HG02610 (cell line): ENCODE measurements at regions not wholly inside any gene's neighbourhood (a gene's known extent, or its start where the extent isn't known, plus 50 kb on each side); places are given as distances from the start of the nearest gene placed in this dataset.
A peak's percentile ranks its signal among the peaks of the same experiment; 100 is the strongest.
"Not testable (repeated sequence)": the region's sequence is repeated elsewhere in the genome, so short reads cannot be mapped to it uniquely, and the experiment has no call there.

ENCODE experiments used
- ATAC-seq: cut with Tn5 transposase; IDR thresholded peaks from one replicate; pipeline ENCODE4 v1.9.1; 2021; ENCODE audit warnings: mild to moderate bottlenecking, moderate library complexity; ENCODE audit not compliant: unreplicated experiment

GRCh38 chr4:156553659-156554058, 417.9 kb downstream of the PDGFC start:
- ATAC-seq: no peak

DNA sequence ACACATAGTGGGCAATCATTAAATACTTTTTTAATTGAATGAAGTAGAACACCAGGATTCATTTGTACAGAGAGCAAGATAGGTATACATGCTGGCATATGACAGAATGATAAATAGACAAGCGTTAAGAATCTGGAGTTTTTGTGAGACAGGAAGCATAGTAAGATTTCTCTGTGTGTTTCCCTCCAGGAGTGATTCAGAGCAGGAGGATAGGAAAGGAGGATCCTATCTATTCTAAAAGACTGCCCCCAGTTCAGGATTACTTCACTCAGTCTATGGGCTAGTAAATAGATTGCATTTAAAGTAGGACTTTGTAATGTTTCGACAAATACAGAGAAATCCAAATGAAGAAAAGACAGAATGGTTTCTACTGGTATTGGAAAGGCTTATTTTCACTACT, 423.7 kb downstream of the PDGFC start:
- no peak for ATAC-seq

- ATAC-seq: no peak
Observed at GRCh38 chr4:156547439-156547838, 424.2 kb downstream of the PDGFC start.

- ATAC-seq: no peak
Observed at GRCh38 chr4:156545003-156545785, 426.4 kb downstream of the PDGFC start.

- no peak for ATAC-seq
Observed at GRCh38 chr4:156539376-156539775, 432.2 kb downstream of the PDGFC start.

DNA sequence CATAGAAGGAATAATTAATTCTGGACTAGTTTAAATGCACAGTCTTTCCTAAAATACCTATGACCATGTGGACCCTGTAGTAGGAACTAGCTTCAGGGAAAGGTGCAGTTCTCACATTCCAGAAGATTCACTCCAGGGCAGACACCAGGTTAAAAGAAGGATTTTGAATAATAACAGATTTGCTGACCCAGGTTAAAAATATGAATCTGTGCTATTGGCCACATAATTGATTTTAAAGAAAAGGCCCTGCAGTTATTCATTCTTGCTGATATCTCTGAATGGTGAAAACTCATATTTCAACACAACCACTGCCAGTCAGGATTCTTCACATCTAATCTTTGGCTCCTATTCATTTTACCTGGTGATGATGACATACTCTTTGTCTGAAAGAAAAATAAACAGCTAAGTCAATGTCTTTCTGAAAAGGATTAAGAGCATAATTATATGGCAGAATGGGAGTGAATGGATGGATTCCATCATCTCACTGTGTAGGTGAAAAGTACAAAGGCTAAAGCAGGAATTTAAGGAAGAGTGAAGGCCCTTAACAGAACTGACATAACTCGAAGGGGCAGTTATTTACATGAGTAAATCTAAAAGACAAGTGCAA, 432.8 kb downstream of the PDGFC start:
- ATAC-seq: no peak

DNA sequence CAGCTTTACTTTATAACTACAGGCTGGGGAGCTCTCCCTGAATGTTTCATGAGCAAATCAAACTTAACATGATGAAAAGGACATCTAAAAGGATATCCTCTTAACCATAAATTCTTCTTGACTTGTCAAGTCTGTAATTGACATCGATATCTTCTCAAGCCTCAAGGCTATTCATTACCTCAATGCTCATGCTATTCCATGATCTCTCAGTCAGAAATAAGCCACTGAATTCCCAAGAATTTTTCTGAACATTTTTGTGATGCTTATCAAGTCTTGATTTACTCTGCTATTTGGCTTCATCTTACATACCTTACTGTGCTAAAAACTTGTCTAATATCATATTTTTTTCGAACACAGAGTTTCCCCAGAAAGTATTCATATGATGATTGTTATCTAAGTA, 433.4 kb downstream of the PDGFC start:
- ATAC-seq: no peak

- ATAC-seq: no peak
Observed at GRCh38 chr4:156537286-156537685, 434.3 kb downstream of the PDGFC start.

DNA sequence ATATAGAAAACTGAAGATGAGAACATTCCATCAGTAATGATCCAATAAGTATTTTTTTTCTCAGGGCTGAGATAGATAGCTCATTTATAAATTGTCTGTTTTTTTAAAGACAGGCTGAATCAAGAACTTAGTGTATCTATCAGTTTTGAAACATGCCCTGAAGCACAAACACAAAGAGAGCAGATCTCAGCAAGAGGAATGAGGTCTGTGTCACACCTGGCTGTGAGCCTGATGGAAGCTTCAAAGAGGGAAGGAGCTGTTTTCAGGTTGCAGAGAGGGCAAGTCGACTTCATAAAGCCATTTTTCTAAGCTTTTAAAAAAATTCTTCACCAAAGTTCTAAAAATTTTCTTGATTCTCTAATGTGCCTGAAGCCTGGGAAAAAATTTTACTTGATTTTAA, 434.9 kb downstream of the PDGFC start:
- no peak for ATAC-seq

GRCh38 chr4:156534205-156534604, 437.4 kb downstream of the PDGFC start:
- ATAC-seq: no peak

DNA sequence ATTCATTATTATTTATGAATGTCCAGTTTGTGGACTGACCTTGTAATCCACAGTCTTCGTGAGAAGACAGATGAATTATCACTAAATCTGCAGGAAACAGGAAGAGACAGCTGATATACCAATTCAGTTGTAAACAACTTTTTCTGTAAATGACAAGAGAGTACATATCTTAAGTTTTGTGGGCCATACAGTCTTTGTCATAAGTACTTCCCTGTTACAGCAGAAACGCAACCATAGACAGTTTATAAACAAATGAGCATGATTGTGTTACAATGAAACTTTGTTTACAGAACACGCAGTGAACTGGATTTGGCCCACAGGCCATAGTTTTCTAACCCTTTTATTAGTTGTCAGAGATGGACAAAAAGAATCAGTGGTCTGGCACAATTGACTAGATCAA, 443.4 kb downstream of the PDGFC start:
- ATAC-seq: no peak

- ATAC-seq: no peak
Observed at GRCh38 chr4:156527237-156527993, 444.2 kb downstream of the PDGFC start.

DNA sequence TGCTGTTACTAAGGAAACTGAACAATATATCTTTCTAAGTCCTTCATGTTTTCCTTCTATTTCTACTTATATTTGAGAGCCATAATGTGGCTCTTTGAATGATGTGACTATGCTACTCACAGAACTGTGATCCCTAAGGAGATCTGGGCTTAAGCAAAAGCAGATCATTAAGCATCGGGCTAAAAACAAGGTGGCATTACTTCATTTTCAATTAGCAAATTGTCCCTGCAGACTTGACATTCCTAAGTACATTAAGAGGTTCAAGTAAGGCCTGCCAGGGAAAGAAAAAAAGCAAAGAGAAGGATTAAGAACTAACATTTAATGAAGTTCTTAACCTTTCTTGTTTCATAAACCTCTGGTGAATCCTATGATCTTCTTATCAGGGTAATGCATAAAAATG, 447.6 kb downstream of the PDGFC start:
- no peak for ATAC-seq

- no peak for ATAC-seq
Observed at GRCh38 chr4:156523492-156523891, 448.1 kb downstream of the PDGFC start.

- no peak for ATAC-seq
Observed at GRCh38 chr4:156521631-156522030, 450.0 kb downstream of the PDGFC start.

GRCh38 chr4:156517956-156518355, 453.6 kb downstream of the PDGFC start:
- ATAC-seq: no peak

- ATAC-seq: no peak
Observed at GRCh38 chr4:156517546-156517945, 454.1 kb downstream of the PDGFC start.

- no peak for ATAC-seq
Observed at GRCh38 chr4:156516698-156517097, 454.9 kb downstream of the PDGFC start.

GRCh38 chr4:156515295-156515694, 456.3 kb downstream of the PDGFC start:
- ATAC-seq: peak; percentile 53

GRCh38 chr4:156512622-156513021, 459.0 kb downstream of the PDGFC start:
- ATAC-seq: no peak

DNA sequence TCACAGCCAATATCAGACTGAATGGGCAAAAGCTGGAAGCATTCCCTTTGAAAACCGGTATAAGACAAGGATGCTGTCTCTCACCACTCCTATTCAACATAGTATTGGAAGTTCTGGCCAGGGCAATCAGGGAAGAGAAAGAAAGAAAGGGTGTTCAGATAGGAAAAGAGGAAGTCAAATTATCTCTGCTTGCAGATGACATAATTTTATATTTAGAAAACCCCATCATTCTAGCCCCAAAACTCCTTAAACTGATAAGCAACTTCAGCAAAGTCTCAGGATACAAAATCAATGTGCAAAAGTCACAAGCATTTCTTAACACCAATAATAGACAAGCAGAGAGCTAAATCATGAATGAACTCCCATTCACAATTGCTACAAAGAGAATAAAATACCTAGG, 461.7 kb downstream of the PDGFC start:
- not testable (repeated sequence) for ATAC-seq
